ENCODE measurements at regions not wholly inside any gene's neighbourhood (a gene's known extent, or its start where the extent isn't known, plus 50 kb on each side); places are given as distances from the start of the nearest gene placed in this dataset.

GRCh38 chr21:17428484-17428869, 84.4 kb upstream of the CXADR start:
- no peak for TF ChIP-seq ZFX (IDR thresholded peaks at IDR 0.05)
- no peak overlapping the region for H3K27ac ChIP-seq

- no peak overlapping the region for H3K27ac ChIP-seq
- no peak for TF ChIP-seq CTCF (conservative IDR thresholded peaks at IDR 0.05)
- TF ChIP-seq ZFX (IDR thresholded peaks at IDR 0.05): no peak
Observed at GRCh38 chr21:17428980-17429379, 83.9 kb upstream of the CXADR start.

- H3K27ac ChIP-seq: no peak overlapping the region
- TF ChIP-seq CTCF (conservative IDR thresholded peaks at IDR 0.05): no peak
- TF ChIP-seq ZFX (IDR thresholded peaks at IDR 0.05): no peak
Observed at GRCh38 chr21:17429936-17430335, 82.9 kb upstream of the CXADR start.

DNA sequence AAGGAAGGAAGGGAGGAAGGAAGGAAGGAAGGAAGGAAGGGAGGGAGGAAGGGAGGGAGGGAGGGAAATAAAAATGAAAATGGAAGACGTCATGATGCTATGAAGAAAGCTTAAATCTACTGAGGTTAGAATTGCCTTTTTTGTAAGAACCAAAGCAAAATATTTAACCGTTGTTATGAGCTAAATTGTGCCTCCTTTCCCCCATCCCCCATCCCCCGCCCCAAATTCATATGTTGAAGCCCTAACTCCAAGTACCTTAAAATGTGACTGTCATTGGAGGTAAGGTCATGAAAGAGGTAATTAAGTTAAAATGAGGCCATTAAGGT, 80.1 kb upstream of the CXADR start:
- no peak for TF ChIP-seq ZFX (IDR thresholded peaks at IDR 0.05)
- no peak for TF ChIP-seq CTCF (conservative IDR thresholded peaks at IDR 0.05)
- no peak overlapping the region for H3K27ac ChIP-seq

- H3K27ac ChIP-seq: no peak overlapping the region
- no peak for TF ChIP-seq CTCF (conservative IDR thresholded peaks at IDR 0.05)
Observed at GRCh38 chr21:17433730-17434129, 79.1 kb upstream of the CXADR start.

GRCh38 chr21:17435565-17436543, 77.0 kb upstream of the CXADR start:
- TF ChIP-seq ZFX (IDR thresholded peaks at IDR 0.05) (no peak), CTCF (conservative IDR thresholded peaks at IDR 0.05) (no peak)
- peak overlapping the region; percentile 84 for H3K27ac ChIP-seq

GRCh38 chr21:17436626-17437111, 76.2 kb upstream of the CXADR start:
- H3K27ac ChIP-seq: peak overlapping the region; percentile 74
- TF ChIP-seq ZFX (IDR thresholded peaks at IDR 0.05) (no peak), CTCF (conservative IDR thresholded peaks at IDR 0.05) (no peak)

GRCh38 chr21:17438635-17439034, 74.2 kb upstream of the CXADR start:
- no peak overlapping the region for H3K27ac ChIP-seq
- TF ChIP-seq ZFX (IDR thresholded peaks at IDR 0.05) (no peak), CTCF (conservative IDR thresholded peaks at IDR 0.05) (no peak)

Measured in C4-2B (cell line).